LNCAP (cell line): ENCODE measurements at regions not wholly inside any gene's neighbourhood (a gene's known extent, or its start where the extent isn't known, plus 50 kb on each side); places are given as distances from the start of the nearest gene placed in this dataset.

Source experiments
- TF ChIP-seq, protein P1 (sequence below): fragments of 450-650 bp; IDR thresholded peaks from 2 replicates; pipeline ENCODE4 v1.5.1; 2017; ENCODE audit warnings: mild to moderate bottlenecking

DNA sequence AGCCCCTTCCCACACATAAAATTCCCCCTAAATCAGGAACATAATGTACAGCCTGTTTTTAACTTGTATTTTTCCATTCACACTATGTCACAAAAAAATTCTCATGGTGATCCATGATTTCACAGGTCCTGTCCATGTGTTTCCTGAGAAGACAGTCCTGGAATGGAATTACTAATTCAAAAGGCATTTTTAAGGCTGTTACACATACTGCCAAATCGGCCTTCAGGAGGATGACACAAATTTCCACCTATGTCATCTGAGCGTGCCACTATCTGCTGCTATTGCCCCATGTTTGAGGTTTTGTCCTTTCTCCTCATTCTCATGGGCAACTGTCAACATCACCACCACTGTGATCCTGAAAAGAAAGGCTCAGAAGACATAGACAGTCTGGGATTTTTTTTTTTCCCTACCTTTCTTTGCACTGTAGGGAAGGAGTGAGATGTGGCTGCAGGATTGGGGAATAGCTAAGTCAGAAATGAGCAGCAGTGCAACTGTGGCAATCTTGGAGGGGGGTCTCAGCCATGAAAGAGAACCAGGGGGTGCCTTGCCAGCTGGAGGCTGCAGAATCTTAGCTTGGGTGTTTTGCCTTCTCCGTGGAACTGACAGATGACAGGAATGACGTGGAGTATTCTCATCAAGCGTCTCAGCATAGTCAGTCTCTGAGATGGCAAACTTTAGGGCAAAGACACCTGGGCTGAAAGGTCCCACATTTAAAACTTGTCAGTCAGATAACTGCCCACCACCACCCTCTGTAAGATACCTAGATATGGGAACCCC, 73.4 kb downstream of the MARCHF4 start:
- TF ChIP-seq, protein P1, sequence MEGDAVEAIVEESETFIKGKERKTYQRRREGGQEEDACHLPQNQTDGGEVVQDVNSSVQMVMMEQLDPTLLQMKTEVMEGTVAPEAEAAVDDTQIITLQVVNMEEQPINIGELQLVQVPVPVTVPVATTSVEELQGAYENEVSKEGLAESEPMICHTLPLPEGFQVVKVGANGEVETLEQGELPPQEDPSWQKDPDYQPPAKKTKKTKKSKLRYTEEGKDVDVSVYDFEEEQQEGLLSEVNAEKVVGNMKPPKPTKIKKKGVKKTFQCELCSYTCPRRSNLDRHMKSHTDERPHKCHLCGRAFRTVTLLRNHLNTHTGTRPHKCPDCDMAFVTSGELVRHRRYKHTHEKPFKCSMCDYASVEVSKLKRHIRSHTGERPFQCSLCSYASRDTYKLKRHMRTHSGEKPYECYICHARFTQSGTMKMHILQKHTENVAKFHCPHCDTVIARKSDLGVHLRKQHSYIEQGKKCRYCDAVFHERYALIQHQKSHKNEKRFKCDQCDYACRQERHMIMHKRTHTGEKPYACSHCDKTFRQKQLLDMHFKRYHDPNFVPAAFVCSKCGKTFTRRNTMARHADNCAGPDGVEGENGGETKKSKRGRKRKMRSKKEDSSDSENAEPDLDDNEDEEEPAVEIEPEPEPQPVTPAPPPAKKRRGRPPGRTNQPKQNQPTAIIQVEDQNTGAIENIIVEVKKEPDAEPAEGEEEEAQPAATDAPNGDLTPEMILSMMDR, result no peak

DNA sequence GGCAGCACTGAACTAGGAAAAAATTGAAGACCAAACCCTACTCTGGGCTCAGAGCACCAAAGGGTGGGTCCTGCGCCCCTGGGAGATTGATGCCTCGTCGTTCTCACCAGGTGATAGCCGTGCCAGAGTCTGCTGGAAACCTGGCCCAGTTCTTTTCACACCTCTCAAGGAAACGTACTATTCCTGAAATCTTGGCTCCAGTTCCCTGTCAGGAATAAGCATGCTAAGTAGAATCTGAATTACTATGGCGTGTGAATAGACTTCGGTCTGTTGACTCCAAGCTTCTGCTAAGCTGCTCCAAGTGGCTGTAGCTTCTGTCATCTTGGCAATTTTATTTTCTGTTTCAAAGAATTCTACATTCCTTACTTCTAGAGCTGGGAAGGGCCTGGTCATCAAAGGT, 75.4 kb downstream of the MARCHF4 start:
- TF ChIP-seq, protein P1, result no peak

DNA sequence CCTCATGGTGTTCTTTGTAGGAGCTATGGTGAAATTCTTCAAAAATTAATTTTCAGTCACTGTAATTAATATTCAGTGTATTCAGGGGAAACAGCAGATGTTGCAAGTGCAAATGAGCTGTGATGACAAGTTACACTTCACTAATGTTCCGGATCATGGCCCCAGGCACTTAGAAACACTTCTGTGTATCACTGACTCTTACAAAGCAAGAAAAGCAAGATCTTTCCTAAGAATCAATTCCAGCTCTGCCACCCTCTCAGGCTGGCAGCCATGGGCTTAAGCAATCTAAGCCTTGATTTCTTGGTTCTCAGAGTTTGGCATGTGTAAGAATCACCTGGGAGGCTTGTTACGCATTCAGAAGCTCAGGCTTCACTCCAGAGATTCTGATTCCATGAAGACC, 78.0 kb downstream of the MARCHF4 start:
- TF ChIP-seq, protein P1, result no peak

DNA sequence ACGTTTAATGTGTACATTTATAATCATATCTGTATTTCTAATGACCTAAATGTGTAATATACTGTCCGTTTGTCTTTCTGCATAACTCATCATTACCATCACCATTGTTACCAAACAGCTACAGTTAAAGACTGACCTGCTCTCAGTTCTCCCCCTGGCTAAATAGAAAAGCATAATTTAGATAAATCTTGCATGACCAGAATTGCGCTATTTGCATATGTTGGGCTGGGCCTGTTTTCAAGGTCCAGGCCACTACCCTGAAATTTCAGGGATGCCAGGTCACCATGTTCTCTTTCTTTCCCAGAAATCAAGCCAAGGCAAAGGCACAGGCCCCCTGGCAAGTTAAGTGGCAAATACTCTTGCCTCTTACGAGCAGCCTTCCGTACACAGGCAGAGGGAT, 78.4 kb downstream of the MARCHF4 start:
- TF ChIP-seq, protein P1, result no peak

DNA sequence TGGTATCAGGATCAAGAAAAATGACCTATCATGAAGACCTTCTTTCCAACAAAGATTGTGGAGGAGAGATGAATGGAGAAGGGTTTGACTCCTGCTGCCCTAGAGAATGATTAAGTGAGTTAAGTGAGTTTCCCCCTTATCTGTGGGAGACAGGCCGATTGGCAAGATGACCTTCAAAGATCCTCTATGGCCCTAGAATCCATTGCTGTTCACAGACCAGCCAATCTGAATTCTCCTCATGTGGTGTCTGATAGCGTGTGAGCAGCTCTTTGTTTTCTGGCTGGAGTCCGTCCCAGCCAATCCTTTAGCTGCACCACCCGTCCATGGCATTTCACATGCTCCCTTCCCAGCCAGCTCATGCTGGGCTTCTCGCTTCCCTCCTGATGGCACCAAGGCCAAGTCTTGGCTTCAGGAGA, 79.4 kb downstream of the MARCHF4 start:
- TF ChIP-seq, protein P1, result no peak

DNA sequence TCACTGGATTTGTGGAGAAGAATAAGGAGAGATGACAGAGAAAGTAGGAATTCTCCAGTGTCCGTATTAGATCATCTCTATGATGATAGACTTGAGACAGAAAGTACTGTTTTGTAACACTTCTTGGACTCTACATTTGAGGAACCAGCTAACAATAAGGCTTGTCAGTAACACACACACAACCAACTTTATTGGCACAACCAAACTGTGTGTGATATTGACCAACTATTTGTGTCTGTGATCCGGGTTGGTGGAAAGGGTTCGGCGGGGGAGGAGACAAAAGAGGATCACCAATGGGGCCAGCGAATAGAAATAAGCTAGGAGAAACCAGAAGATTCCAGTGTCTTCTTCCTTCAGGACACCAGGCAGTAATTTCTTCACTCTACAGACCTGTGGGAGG, 79.8 kb downstream of the MARCHF4 start:
- TF ChIP-seq, protein P1, result no peak

DNA sequence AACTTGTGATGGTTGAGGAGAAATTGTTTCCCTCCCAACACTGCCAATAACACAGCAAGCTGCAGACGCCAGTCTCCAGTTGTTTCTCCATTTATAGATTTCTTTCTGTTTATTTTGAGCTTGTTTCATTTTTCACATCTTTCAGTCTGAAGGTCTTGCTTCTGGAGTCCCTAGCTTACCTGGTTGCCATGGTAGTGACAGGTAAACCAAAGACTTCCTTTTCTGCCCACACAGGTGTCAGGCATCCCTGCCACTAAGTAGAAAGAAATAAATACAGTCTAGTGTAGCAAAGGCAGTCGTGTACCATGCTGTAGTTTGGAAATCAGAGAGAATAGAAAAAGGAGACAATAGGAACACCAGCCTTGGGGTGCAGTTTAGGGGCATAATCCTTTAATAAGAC, 82.8 kb downstream of the MARCHF4 start:
- TF ChIP-seq, protein P1, result no peak

DNA sequence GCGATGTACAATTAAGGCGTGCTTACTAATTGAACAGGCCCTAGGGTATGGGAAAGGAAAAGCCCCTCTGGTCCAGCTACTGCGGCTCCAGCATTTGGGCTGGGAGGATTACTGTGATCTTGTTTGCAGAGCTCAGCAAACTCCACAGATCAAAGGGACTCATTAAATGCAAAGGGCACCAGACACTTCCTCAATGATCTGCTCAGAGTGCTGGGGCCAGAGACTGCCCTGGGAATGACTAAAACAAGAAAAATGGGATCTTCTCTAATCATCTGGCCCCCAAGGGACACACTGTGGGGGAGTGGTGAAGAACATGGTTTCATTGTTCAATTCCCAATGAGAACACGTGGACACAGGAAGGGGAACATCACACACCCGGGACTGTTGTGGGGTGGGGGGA, 85.0 kb downstream of the MARCHF4 start:
- TF ChIP-seq, protein P1, result no peak
